MM.1S (cell line): ENCODE measurements at regions not wholly inside any gene's neighbourhood (a gene's known extent, or its start where the extent isn't known, plus 50 kb on each side); places are given as distances from the start of the nearest gene placed in this dataset.

Source experiments
- DNase-seq: peaks from one replicate; pipeline ENCODE4 v3.0.0-alpha.2; 2015
- H2AFZ ChIP-seq: fragments of 300-600 bp; sonication (generic); 2 replicates; pipeline ENCODE4 v1.6.0; 2016; ENCODE audit warnings: antibody characterized with exemption, low read length
- H3F3A ChIP-seq: fragments of 300-600 bp; sonication (generic); 2 replicates; pipeline ENCODE4 v1.6.1; 2016; ENCODE audit warnings: mild to moderate bottlenecking, antibody characterized with exemption, low read length, moderate library complexity, mixed read lengths; ENCODE audit not compliant: insufficient read depth
- H3K27ac ChIP-seq: fragments of 300-600 bp; sonication (generic); 2 replicates; pipeline ENCODE4 v1.5.1; 2016; ENCODE audit warnings: mild to moderate bottlenecking, low read length
- H3K27me3 ChIP-seq: fragments of 300-600 bp; sonication (generic); replicated peaks from 2 replicates; pipeline ENCODE4 v1.6.0; 2016; ENCODE audit warnings: low read length; ENCODE audit not compliant: insufficient read depth
- H3K36me3 ChIP-seq: fragments of 300-600 bp; sonication (generic); replicated peaks from 2 replicates; pipeline ENCODE4 v1.6.1; 2016; ENCODE audit warnings: mild to moderate bottlenecking, low read length, mixed read lengths; ENCODE audit not compliant: insufficient read depth
- H3K4me1 ChIP-seq: fragments of 300-600 bp; sonication (generic); 2 replicates; pipeline ENCODE4 v1.6.1; 2016; ENCODE audit warnings: low read length, mixed read lengths
- H3K4me2 ChIP-seq: fragments of 300-600 bp; sonication (generic); 2 replicates; pipeline ENCODE4 v1.6.0; 2016; ENCODE audit warnings: low read depth, low read length
- H3K4me3 ChIP-seq: fragments of 300-600 bp; sonication (generic); 2 replicates; pipeline ENCODE4 v1.5.1; 2016; ENCODE audit warnings: low read length, mixed read lengths
- H3K79me2 ChIP-seq: fragments of 300-600 bp; sonication (generic); 2 replicates; pipeline ENCODE4 v1.6.1; 2016; ENCODE audit warnings: mixed run types, low read length, mixed read lengths
- H3K9ac ChIP-seq: fragments of 300-600 bp; sonication (generic); 2 replicates; pipeline ENCODE4 v1.6.1; 2016; ENCODE audit warnings: low read length, mixed read lengths
- H3K9me2 ChIP-seq: fragments of 300-600 bp; sonication (generic); replicated peaks from 2 replicates; pipeline ENCODE4 v1.6.1; 2016; ENCODE audit warnings: mild to moderate bottlenecking, low read length, mixed read lengths; ENCODE audit not compliant: insufficient read depth
- H3K9me3 ChIP-seq: fragments of 300-600 bp; sonication (generic); replicated peaks from 2 replicates; pipeline ENCODE4 v1.6.1; 2016; ENCODE audit warnings: mild to moderate bottlenecking, low read length, mixed read lengths; ENCODE audit not compliant: insufficient read depth
- H4K20me1 ChIP-seq: fragments of 300-600 bp; sonication (generic); 2 replicates; pipeline ENCODE4 v1.6.1; 2016; ENCODE audit warnings: mild to moderate bottlenecking, low read length, moderate library complexity, mixed read lengths; ENCODE audit not compliant: insufficient read depth
- EZH2 ChIP-seq: fragments of 300-600 bp; sonication (generic); optimal IDR thresholded peaks from 2 replicates; pipeline ENCODE3; 2017; ENCODE audit warnings: low read depth, mild to moderate bottlenecking, antibody characterized with exemption, low read length, mixed read lengths
- EZH2phosphoT487 ChIP-seq: fragments of 300-600 bp; sonication (generic); IDR thresholded peaks from 2 replicates; pipeline ENCODE4 v1.6.1; 2018; ENCODE audit warnings: antibody characterized with exemption, low read length
- TF ChIP-seq, protein P1 (sequence below): fragments of 300-600 bp; sonication (generic); IDR thresholded peaks from 2 replicates; pipeline ENCODE4 v1.5.1; 2016; ENCODE audit warnings: antibody characterized with exemption, low read length, mixed read lengths

DNA sequence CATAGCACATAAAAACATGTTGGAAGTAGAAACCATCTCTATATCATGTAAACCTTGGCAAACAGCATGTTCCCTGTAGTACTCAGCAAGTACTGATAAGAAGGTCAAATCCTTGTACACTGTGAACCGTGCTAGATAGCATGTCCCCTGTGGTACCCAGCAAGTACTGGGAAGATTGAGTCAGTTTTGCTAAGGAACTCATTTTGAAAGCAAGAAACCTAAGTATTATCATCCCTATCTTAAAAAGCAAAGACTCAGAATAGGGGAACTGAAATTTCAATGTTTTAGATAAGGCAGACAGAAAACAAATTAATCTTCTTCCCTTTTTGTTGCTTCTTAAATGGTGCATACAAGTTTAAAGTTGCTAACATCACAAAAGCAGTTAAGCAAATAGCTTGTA, 180.2 kb downstream of the RBM46 start:
- no peak overlapping the region for H3K27ac ChIP-seq
- no peaks in the 10 kb centered on the region for H3K79me2 ChIP-seq
- H3K36me3 ChIP-seq, result no peaks in the 10 kb centered on the region
- no peak overlapping the region for H3K4me3 ChIP-seq
- H3F3A ChIP-seq, result no peaks in the 10 kb centered on the region
- no peaks in the 10 kb centered on the region for H3K9me2 ChIP-seq
- H3K27me3 ChIP-seq, result no peaks in the 10 kb centered on the region
- no peaks in the 10 kb centered on the region for H4K20me1 ChIP-seq
- no peaks in the 10 kb centered on the region for H3K9me3 ChIP-seq
- no peak overlapping the region for H2AFZ ChIP-seq
- no peaks in the 10 kb centered on the region for H3K4me1 ChIP-seq
- TF ChIP-seq EZH2phosphoT487, result no peak
- TF ChIP-seq EZH2, result no peak
- TF ChIP-seq, protein P1, sequence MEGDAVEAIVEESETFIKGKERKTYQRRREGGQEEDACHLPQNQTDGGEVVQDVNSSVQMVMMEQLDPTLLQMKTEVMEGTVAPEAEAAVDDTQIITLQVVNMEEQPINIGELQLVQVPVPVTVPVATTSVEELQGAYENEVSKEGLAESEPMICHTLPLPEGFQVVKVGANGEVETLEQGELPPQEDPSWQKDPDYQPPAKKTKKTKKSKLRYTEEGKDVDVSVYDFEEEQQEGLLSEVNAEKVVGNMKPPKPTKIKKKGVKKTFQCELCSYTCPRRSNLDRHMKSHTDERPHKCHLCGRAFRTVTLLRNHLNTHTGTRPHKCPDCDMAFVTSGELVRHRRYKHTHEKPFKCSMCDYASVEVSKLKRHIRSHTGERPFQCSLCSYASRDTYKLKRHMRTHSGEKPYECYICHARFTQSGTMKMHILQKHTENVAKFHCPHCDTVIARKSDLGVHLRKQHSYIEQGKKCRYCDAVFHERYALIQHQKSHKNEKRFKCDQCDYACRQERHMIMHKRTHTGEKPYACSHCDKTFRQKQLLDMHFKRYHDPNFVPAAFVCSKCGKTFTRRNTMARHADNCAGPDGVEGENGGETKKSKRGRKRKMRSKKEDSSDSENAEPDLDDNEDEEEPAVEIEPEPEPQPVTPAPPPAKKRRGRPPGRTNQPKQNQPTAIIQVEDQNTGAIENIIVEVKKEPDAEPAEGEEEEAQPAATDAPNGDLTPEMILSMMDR, result no peak
- H3K4me2 ChIP-seq, result no peak overlapping the region
- no peak overlapping the region for H3K9ac ChIP-seq
- no peak for DNase-seq

DNA sequence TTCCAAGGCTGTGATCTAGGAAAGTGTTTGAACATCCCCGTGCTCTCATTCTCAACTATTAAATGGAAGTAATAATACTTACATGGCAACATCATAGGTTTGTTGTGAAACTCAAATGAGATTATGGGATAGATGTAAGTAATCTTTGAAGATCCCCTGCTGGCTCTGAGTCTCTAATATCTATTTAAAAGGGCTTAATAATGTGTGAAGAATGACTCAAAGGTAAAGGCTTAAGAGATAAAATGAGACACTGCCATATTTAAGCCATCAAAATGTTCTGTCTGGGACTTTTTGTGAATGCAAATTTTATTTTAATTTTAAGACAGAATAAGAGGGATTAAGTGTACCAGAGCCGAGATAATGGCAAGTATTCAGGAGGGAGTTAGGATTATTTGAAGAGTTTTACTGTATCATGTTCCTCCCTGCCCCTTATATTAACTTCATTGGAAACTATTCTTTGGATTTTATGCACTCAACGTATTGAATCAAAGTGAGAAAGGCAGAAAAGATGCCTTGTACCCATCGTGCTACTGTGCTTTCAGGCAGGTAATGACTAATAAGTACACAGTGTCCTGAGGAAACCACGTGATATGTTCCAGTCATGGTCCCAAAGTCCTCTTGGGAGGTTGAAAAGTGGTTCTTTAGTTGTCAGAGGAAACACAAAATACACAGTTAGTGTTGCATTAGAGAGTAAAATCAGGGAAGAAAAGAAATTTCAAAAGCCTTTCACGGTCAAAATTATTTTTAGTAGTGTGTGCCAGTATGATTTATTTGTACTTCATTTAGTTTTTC, 192.4 kb downstream of the RBM46 start:
- TF ChIP-seq EZH2, result no peak
- TF ChIP-seq, protein P1, result no peak
- no peak for TF ChIP-seq EZH2phosphoT487
- H3K9me2 ChIP-seq, result no peaks in the 10 kb centered on the region

DNA sequence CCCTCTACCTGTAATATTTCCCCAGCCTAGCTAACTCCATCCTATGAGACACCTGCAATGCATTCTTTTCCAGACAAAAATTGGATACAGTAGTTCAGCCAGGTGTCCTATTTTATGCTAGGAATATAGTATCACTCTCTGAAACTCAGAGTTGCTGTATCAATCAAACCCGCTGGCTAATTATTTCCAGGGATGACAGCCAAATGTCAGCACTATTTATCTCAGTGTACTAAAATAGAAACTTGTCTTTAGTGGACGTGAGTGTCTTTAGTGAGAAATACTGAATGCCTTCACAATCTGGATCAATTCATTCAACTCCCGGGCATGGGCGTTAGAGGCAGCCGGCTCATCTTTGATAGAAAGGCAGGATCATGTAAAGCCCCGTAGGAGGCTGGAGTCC, 196.2 kb downstream of the RBM46 start:
- no peak for DNase-seq
- Histone ChIP-seq H3K9ac (no peak overlapping the region), H3K9me3 (no peaks in the 10 kb centered on the region), H3K79me2 (no peaks in the 10 kb centered on the region), H3K27ac (no peak overlapping the region), H3F3A (no peaks in the 10 kb centered on the region), H3K36me3 (no peaks in the 10 kb centered on the region), H3K27me3 (no peaks in the 10 kb centered on the region), H3K9me2 (no peaks in the 10 kb centered on the region), H2AFZ (no peak overlapping the region), H4K20me1 (no peaks in the 10 kb centered on the region), H3K4me3 (no peak overlapping the region), H3K4me2 (no peak overlapping the region), H3K4me1 (no peaks in the 10 kb centered on the region)
- no peak for TF ChIP-seq EZH2phosphoT487
- no peak for TF ChIP-seq EZH2
- TF ChIP-seq, protein P1, result no peak

More for the DNA sequence above, 192.4 kb downstream of the RBM46 start:
- Histone ChIP-seq H3K27ac (no peak overlapping the region), H3K9ac (no peak overlapping the region), H3K4me1 (no peaks in the 10 kb centered on the region), H3K27me3 (no peaks in the 10 kb centered on the region), H3K9me3 (no peaks in the 10 kb centered on the region), H3K4me2 (no peak overlapping the region), H4K20me1 (no peaks in the 10 kb centered on the region), H3K36me3 (no peaks in the 10 kb centered on the region), H2AFZ (no peak overlapping the region), H3K4me3 (no peak overlapping the region), H3F3A (no peaks in the 10 kb centered on the region), H3K79me2 (no peaks in the 10 kb centered on the region)
- no peak for DNase-seq
